ENCODE measurements at regions not wholly inside any gene's neighbourhood (a gene's known extent, or its start where the extent isn't known, plus 50 kb on each side); places are given as distances from the start of the nearest gene placed in this dataset.
A peak's percentile ranks its signal among the peaks of the same experiment; 100 is the strongest.
"Not testable (repeated sequence)": the region's sequence is repeated elsewhere in the genome, so short reads cannot be mapped to it uniquely, and the experiment has no call there.

- no peak for DNase-seq (ENCODE audit: low read depth, low spot score)
- in situ Hi-C loops (cut with HindIII; ENCODE audit: low pct_unique_long_range_greater_than_20kb, low sequenced_read_pairs): no loop called here
These were observed 264.7 kb upstream of the ISX start for GRCh38 chr22:34801221-34801620.

- DNase-seq (ENCODE audit: low read depth, low spot score): no peak
- in situ Hi-C loops (cut with HindIII; ENCODE audit: low pct_unique_long_range_greater_than_20kb, low sequenced_read_pairs): no loop called here
These were observed 261.9 kb upstream of the ISX start for GRCh38 chr22:34804091-34804490.

DNA sequence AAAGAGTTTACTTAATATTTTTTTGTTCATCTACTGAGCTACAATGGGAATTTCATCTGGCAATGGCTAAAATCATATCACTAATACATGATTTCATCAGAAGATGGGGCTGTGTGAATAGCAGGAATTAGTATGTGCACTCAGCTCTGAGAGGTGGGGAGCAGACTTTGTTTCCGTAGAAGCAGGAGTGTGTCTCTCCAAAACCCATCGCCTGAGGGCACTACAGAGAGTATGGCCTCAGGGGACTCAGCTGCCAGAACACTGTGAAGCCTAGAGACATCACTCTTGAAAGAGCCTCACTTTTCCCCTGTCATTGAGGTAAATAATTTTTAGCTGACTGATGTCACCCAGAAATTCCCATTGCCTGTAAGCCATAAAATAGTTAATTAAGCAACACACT, 261.4 kb upstream of the ISX start:
- in situ Hi-C loops (cut with HindIII; ENCODE audit: low pct_unique_long_range_greater_than_20kb, low sequenced_read_pairs): no loop called here
- DNase-seq (ENCODE audit: low read depth, low spot score): peak; percentile 32

DNA sequence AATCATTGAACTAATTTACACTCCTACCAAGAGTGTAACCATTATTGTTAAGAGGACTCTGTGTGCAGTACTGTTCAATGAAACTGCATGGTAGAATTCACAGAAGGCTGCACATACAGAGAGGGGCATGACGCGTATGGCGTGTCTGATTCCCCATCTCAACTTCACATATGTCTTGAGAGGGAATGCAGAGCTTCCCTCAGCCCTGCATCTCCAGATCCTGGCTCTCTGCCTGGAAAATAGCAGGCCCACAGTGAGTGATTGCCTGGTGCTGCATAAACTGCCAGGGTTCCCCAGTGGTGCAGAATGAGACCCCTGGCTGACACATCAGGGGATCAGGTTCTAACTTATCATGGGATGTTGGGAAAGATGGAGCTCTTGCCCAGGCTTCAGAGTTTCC, 260.2 kb upstream of the ISX start:
- DNase-seq (ENCODE audit: low read depth, low spot score): no peak
- in situ Hi-C loops (cut with HindIII; ENCODE audit: low pct_unique_long_range_greater_than_20kb, low sequenced_read_pairs): no loop called here

DNA sequence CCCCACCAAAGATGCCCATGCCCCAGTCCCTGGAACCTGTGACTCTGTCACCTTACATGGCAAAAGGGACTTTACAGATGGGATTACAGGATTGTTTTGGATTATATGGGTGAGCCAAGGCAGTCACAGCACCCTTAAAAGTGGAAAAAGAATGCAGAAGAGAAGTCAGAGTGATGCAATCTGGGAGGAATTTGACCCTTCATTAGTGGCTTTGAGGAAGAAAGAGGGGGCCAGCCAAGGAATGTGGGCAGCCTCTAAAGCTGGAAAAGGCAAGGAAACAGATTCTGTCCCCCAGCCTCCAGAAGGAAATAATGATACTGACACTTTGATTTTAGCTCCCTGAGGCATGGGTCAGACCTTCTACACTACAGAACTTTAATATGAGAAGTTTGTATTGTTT, 257.3 kb upstream of the ISX start:
- in situ Hi-C loops (cut with HindIII; ENCODE audit: low pct_unique_long_range_greater_than_20kb, low sequenced_read_pairs): no loop called here

DNA sequence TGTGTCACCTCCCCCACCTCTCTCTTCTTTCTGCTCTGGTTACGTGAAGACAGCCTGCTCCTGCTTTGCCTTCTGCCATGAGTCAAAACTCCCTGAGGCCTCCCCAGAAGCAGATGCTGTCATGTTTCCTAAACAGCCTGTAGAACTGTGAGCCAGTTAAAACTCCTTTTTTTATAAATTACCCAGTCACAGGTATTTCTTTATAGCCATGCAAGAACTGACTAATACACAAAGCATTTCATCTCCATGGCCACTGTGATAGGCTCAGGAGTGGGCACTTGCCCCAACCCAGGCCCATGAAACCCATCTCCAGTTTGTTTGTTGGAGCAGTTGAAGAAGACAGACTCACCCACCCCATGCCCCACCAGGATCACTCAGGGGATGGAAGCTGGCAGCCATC, 253.3 kb upstream of the ISX start:
- in situ Hi-C loops (cut with HindIII; ENCODE audit: low pct_unique_long_range_greater_than_20kb, low sequenced_read_pairs): no loop called here
- no peak for DNase-seq (ENCODE audit: low read depth, low spot score)

More for the DNA sequence above, 257.3 kb upstream of the ISX start:
- DNase-seq (ENCODE audit: low read depth, low spot score): no peak

- in situ Hi-C loops (cut with HindIII; ENCODE audit: low pct_unique_long_range_greater_than_20kb, low sequenced_read_pairs): no loop called here
- no peak for DNase-seq (ENCODE audit: low read depth, low spot score)
These were observed 251.5 kb upstream of the ISX start for GRCh38 chr22:34814260-34815025.

DNA sequence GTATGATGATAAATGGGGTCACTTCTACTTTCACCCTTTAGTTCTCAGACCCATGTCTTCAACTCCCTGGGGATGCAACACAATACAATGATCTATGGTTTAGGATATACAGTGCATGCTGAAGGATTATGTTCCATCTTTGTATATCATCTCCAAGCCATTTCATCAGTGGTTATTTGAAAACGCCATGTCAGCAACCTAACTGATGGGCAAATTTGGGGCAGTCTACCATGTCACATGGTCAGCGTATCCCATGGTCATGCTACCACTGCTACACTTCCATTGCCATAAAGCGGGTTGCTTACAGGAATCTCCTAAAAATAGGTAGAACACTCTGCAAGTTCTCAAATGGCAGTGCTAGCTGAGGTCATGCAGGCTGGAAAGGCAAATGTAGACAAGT, 236.5 kb upstream of the ISX start:
- no peak for DNase-seq (ENCODE audit: low read depth, low spot score)
- in situ Hi-C loops (cut with HindIII; ENCODE audit: low pct_unique_long_range_greater_than_20kb, low sequenced_read_pairs): no loop called here

DNA sequence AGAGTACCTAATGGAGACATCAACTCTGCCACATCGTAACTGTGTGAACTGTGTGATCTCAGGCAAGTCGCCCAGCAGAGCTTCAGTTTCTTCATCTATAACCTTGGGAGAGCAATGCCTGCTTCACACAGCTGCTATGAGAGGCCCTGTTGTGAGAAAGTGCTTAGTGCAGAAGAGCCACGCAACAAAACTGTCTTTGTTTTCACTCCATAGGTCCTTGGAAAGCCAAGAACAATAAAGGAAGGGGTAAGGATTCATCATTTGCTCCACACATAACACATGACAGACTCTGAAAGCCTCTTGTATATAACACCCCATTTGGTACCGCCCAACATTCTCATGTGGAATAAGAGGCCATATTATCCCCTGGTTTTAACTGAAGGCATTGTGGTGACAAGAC, 231.9 kb upstream of the ISX start:
- in situ Hi-C loops (cut with HindIII; ENCODE audit: low pct_unique_long_range_greater_than_20kb, low sequenced_read_pairs): no loop called here
- DNase-seq (ENCODE audit: low read depth, low spot score): peak; percentile 99

GRCh38 chr22:34834541-34834940, 231.4 kb upstream of the ISX start:
- in situ Hi-C loops (cut with HindIII; ENCODE audit: low pct_unique_long_range_greater_than_20kb, low sequenced_read_pairs); DNase-seq (ENCODE audit: low read depth, low spot score): not testable (repeated sequence)

DNA sequence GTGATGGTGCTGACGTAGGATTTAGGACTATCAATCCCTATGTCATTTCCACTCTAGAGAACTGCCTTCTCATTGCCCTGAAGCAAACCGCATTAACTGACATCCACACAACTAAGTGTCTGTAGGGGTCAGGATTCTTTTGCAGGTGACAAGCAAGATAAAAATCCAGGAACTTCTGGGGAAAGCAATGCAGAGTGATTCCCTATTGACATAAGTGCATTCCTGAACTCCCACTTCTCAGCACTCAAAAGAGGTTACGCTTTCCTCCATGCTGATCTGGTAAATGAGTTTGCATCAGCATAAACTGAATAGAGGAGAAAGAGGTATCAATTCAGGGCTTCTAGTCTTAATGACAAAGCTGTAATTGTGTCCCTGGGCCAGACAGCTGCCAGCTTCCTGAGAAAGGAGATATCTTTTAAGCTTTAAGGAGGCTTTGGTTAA, 224.6 kb upstream of the ISX start:
- peak; percentile 69 for DNase-seq (ENCODE audit: low read depth, low spot score)
- in situ Hi-C loops (cut with HindIII; ENCODE audit: low pct_unique_long_range_greater_than_20kb, low sequenced_read_pairs): no loop called here

GRCh38 chr22:34841911-34842310, 224.0 kb upstream of the ISX start:
- no peak for DNase-seq (ENCODE audit: low read depth, low spot score)
- in situ Hi-C loops (cut with HindIII; ENCODE audit: low pct_unique_long_range_greater_than_20kb, low sequenced_read_pairs): no loop called here

GRCh38 chr22:34842630-34843029, 223.3 kb upstream of the ISX start:
- peak; percentile 34 for DNase-seq (ENCODE audit: low read depth, low spot score)
- in situ Hi-C loops (cut with HindIII; ENCODE audit: low pct_unique_long_range_greater_than_20kb, low sequenced_read_pairs): no loop called here

- DNase-seq (ENCODE audit: low read depth, low spot score); in situ Hi-C loops (cut with HindIII; ENCODE audit: low pct_unique_long_range_greater_than_20kb, low sequenced_read_pairs): not testable (repeated sequence)
These were observed 222.2 kb upstream of the ISX start for GRCh38 chr22:34843743-34844142.

GRCh38 chr22:34845391-34845790, 220.6 kb upstream of the ISX start:
- in situ Hi-C loops (cut with HindIII; ENCODE audit: low pct_unique_long_range_greater_than_20kb, low sequenced_read_pairs): no loop called here
- DNase-seq (ENCODE audit: low read depth, low spot score): no peak

- in situ Hi-C loops (cut with HindIII; ENCODE audit: low pct_unique_long_range_greater_than_20kb, low sequenced_read_pairs): no loop called here
- no peak for DNase-seq (ENCODE audit: low read depth, low spot score)
These were observed 218.9 kb upstream of the ISX start for GRCh38 chr22:34847072-34847471.

DNA sequence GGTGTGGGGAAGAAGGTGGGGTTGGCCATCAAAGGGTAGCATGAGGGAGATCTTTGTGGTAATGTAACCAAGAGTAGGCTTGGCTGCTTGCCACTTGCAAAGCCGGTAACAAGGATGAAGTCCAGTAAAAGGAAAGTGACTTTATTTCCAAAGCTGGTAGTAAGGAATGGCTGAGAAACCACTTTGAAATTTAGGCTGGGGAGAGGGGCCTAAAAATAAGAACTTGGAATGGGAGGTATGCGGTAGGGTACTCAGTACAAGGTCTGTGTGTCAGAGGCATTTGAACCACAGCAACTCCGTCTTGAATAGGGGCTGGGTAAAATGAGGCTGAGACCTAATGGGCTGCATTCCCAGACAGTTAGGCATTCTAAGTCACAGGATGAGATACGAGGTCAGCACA, 216.0 kb upstream of the ISX start:
- DNase-seq (ENCODE audit: low read depth, low spot score): peak; percentile 32
- in situ Hi-C loops (cut with HindIII; ENCODE audit: low pct_unique_long_range_greater_than_20kb, low sequenced_read_pairs): no loop called here

GRCh38 chr22:34851918-34852662, 213.9 kb upstream of the ISX start:
- DNase-seq (ENCODE audit: low read depth, low spot score): peak; percentile 74
- in situ Hi-C loops (cut with HindIII; ENCODE audit: low pct_unique_long_range_greater_than_20kb, low sequenced_read_pairs): no loop called here

DNA sequence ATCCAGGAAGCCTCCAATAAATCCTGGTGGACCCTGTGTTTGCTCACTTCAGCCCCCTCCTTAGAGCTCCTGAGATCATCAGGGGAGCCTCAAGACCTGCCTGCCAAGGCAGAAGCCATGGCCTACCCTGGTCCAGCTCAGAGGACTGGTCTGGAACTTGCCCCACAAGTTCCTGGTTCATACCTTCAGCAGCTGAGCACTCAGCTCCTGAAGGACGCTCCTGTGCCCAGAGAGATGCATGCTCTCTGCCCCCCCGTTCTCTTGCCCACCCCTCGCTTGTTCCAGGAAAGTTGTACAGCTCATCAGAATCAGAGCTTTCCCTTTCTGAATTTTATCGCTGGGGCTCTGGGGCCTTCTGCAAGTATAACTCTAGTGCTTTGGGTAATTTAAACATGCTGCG, 210.5 kb upstream of the ISX start:
- in situ Hi-C loops (cut with HindIII; ENCODE audit: low pct_unique_long_range_greater_than_20kb, low sequenced_read_pairs): no loop called here

More for the DNA sequence above, 210.5 kb upstream of the ISX start:
- DNase-seq (ENCODE audit: low read depth, low spot score): no peak
